ENCODE measurements at regions not wholly inside any gene's neighbourhood (a gene's known extent, or its start where the extent isn't known, plus 50 kb on each side); places are given as distances from the start of the nearest gene placed in this dataset.

DNA sequence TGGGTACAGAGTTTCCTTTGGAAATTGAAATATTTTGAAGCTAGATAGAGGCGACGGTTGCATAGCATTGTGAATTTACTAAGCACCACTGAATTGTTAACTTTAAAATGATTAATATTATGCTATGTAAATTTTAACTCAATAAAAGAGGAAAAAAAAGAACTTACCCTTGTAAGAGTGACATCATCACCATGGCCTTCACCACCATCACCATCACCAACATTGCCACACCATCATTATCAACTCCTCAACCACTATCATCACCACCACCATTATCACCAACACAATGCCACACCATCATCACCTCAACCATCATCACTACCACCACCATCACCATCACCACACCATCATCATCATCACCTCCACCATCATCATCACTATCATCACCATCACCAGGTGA lies 113.9 kb downstream of the TUBA3C start:
- Histone ChIP-seq H3K36me3 (ENCODE audit: insufficient read depth) (0 out of 2 replicates have a peak, but pooled peaks cover 10% of the 10 kb centered on the region), H4K20me1 (replicated peaks; ENCODE audit: insufficient read depth) (no peaks in the 10 kb centered on the region)
- no peak for TF ChIP-seq JUNB (IDR thresholded peaks at IDR 0.05; ENCODE audit: unreplicated experiment)
- no peak for TF ChIP-seq NANOG (IDR thresholded peaks at IDR 0.05; ENCODE audit: borderline replicate concordance)
- TF ChIP-seq POLR2AphosphoS5 (IDR thresholded peaks at IDR 0.05; ENCODE audit: low read depth): no peak
- no peak for TF ChIP-seq ZNF114 (CRISPR knock-in tag; IDR thresholded peaks at IDR 0.05)
- TF ChIP-seq, protein P1, sequence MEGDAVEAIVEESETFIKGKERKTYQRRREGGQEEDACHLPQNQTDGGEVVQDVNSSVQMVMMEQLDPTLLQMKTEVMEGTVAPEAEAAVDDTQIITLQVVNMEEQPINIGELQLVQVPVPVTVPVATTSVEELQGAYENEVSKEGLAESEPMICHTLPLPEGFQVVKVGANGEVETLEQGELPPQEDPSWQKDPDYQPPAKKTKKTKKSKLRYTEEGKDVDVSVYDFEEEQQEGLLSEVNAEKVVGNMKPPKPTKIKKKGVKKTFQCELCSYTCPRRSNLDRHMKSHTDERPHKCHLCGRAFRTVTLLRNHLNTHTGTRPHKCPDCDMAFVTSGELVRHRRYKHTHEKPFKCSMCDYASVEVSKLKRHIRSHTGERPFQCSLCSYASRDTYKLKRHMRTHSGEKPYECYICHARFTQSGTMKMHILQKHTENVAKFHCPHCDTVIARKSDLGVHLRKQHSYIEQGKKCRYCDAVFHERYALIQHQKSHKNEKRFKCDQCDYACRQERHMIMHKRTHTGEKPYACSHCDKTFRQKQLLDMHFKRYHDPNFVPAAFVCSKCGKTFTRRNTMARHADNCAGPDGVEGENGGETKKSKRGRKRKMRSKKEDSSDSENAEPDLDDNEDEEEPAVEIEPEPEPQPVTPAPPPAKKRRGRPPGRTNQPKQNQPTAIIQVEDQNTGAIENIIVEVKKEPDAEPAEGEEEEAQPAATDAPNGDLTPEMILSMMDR (conservative IDR thresholded peaks at IDR 0.05; ENCODE audit: low read depth in 2 of 2): no peak
- TF ChIP-seq EZH2 (IDR thresholded peaks at IDR 0.05; ENCODE audit: low read depth, unreplicated experiment): no peak
- TF ChIP-seq CREB1 (CRISPR knock-in tag; IDR thresholded peaks at IDR 0.05; ENCODE audit: low read depth): no peak
- TF ChIP-seq, protein P2, sequence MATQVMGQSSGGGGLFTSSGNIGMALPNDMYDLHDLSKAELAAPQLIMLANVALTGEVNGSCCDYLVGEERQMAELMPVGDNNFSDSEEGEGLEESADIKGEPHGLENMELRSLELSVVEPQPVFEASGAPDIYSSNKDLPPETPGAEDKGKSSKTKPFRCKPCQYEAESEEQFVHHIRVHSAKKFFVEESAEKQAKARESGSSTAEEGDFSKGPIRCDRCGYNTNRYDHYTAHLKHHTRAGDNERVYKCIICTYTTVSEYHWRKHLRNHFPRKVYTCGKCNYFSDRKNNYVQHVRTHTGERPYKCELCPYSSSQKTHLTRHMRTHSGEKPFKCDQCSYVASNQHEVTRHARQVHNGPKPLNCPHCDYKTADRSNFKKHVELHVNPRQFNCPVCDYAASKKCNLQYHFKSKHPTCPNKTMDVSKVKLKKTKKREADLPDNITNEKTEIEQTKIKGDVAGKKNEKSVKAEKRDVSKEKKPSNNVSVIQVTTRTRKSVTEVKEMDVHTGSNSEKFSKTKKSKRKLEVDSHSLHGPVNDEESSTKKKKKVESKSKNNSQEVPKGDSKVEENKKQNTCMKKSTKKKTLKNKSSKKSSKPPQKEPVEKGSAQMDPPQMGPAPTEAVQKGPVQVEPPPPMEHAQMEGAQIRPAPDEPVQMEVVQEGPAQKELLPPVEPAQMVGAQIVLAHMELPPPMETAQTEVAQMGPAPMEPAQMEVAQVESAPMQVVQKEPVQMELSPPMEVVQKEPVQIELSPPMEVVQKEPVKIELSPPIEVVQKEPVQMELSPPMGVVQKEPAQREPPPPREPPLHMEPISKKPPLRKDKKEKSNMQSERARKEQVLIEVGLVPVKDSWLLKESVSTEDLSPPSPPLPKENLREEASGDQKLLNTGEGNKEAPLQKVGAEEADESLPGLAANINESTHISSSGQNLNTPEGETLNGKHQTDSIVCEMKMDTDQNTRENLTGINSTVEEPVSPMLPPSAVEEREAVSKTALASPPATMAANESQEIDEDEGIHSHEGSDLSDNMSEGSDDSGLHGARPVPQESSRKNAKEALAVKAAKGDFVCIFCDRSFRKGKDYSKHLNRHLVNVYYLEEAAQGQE (IDR thresholded peaks at IDR 0.05; ENCODE audit: unreplicated experiment): no peak
- no peak for TF ChIP-seq ZNF462 (CRISPR knock-in tag; IDR thresholded peaks at IDR 0.05)
- TF ChIP-seq EZH2phosphoT487 (IDR thresholded peaks at IDR 0.05; ENCODE audit: unreplicated experiment): no peak
- no peak for TF ChIP-seq ZNF331 (CRISPR knock-in tag; IDR thresholded peaks at IDR 0.05; ENCODE audit: low read depth)
- no peak for TF ChIP-seq STAT1 (IDR thresholded peaks at IDR 0.05; ENCODE audit: unreplicated experiment)

More for the DNA sequence above, 113.9 kb downstream of the TUBA3C start:
- Mint-ChIP-seq H3K27ac (no peak overlapping the region), H3K9me3 (peaks cover 10% of the 10 kb centered on the region), H3K4me1 (no peaks in the 10 kb centered on the region), H3K27me3 (ENCODE audit: insufficient read depth, low read depth, poor library complexity) (peaks cover 3% of the 10 kb centered on the region), H3K36me3 (ENCODE audit: low read depth) (peaks cover 26% of the 10 kb centered on the region), H3K4me3 (no peak overlapping the region)
- Histone ChIP-seq H3K4me3 (no peak overlapping the region), H3K9me2 (ENCODE audit: insufficient read depth) (no peaks in the 10 kb centered on the region), H3K4me1 (ENCODE audit: insufficient read depth) (no peaks in the 10 kb centered on the region), H3K79me2 (replicated peaks; ENCODE audit: insufficient read depth) (no peaks in the 10 kb centered on the region), H3K27me3 (ENCODE audit: insufficient read depth) (no peaks in the 10 kb centered on the region), H3K4me2 (no peak overlapping the region), H2AFZ (no peak overlapping the region), H3F3A (replicated peaks; ENCODE audit: low read depth) (no peaks in the 10 kb centered on the region), H3K27ac (ENCODE audit: low read depth) (no peak overlapping the region)
- ATAC-seq (no peak), DNase-seq (ENCODE audit: low spot score) (no peak)

All from GM23338 (cell line).